Upper lobe of right lung (tissue), 1 donor: ENCODE measurements at regions not wholly inside any gene's neighbourhood (a gene's known extent, or its start where the extent isn't known, plus 50 kb on each side); places are given as distances from the start of the nearest gene placed in this dataset.

Experiments used
- ATAC-seq: fragments of 200-7000 bp; cut with Tn5 transposase; one replicate; pipeline ENCODE4 v1.9.1; 2020; ENCODE audit warnings: mild to moderate bottlenecking, moderate library complexity
- DNase-seq: peaks from one replicate; pipeline ENCODE4 v3.0.0-alpha.2; 2020
- H3K27ac ChIP-seq: fragments of 200-600 bp; one replicate; pipeline ENCODE4 v1.8.0; 2022
- H3K27me3 ChIP-seq: fragments of 200-600 bp; one replicate; pipeline ENCODE4 v1.8.0; 2022; ENCODE audit warnings: mild to moderate bottlenecking
- H3K36me3 ChIP-seq: fragments of 200-600 bp; one replicate; pipeline ENCODE4 v1.8.0; 2022
- H3K4me1 ChIP-seq: fragments of 200-600 bp; one replicate; pipeline ENCODE4 v1.8.0; 2022
- H3K4me3 ChIP-seq: fragments of 200-600 bp; one replicate; pipeline ENCODE4 v1.8.0; 2022; ENCODE audit warnings: mild to moderate bottlenecking
- H3K9me3 ChIP-seq: fragments of 200-600 bp; one replicate; pipeline ENCODE4 v1.8.0; 2022
- CTCF ChIP-seq: fragments of 200-600 bp; IDR thresholded peaks from one replicate; pipeline ENCODE4 v1.8.0; 2022; ENCODE audit warnings: antibody characterized with exemption
- intact Hi-C: fragments of 100-400 bp; cut with DNase I; formaldehyde crosslinking; loops from one replicate; pipeline ENCODE4 v1.11.0; 2022
- donor health status: DM: no; HTN: yes; CAD: no; lungs with severe emphysema.

GRCh38 chr4:117284736-117285135 is 199.4 kb upstream of the TRAM1L1 start:
- no peak overlapping the region for H3K27ac ChIP-seq
- H3K4me1 ChIP-seq, result no peaks in the 10 kb centered on the region
- no peak for DNase-seq
- ATAC-seq, result no peak
- intact Hi-C loops, result no loop called here
- H3K9me3 ChIP-seq, result no peaks in the 10 kb centered on the region
- no peaks in the 10 kb centered on the region for H3K27me3 ChIP-seq
- no peak overlapping the region for H3K4me3 ChIP-seq
- no peak for TF ChIP-seq CTCF
- no peaks in the 10 kb centered on the region for H3K36me3 ChIP-seq

DNA sequence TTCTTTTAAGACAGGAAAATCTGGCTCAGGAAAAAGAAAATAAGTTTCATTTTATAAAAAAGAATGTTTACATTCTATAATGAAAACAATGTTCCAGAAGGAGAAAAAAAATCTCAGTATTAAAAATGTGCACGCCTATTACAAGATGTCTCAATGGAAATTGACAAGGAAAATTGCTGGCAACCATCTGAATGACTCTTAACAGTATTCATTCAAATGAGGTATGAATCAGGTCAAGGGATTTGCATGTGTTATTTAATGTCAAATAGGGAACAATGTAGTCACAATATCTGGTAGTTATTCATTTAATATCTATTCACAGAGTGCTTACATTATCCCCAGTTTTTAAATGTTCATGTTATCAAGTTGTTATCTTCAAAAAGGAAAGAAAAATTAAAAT is 208.4 kb upstream of the TRAM1L1 start:
- H3K4me3 ChIP-seq, result no peak overlapping the region
- no peaks in the 10 kb centered on the region for H3K9me3 ChIP-seq
- no peaks in the 10 kb centered on the region for H3K27me3 ChIP-seq
- H3K36me3 ChIP-seq, result no peaks in the 10 kb centered on the region
- no peak for TF ChIP-seq CTCF
- H3K27ac ChIP-seq, result no peak overlapping the region
- no peaks in the 10 kb centered on the region for H3K4me1 ChIP-seq
- DNase-seq (no peak), ATAC-seq (no peak)
- intact Hi-C loops, result no loop called here

DNA sequence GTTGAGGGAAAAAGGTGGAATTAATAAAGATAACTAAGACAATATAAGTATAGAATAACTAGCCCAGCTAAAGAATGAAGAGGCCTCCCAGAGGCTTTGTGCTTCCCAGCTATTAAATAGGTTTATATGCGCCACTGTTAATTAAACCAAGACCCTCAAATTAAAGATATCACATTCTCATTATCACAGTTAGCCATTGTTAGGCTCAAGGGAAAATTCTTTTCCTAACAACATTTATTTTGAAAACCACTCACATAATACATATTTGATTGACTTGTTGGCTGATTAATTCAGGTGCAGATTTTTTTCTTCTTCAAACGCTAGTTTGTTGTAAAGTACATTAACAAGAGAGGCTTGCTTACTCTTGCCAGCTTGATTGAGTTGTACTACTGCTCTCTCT is 216.8 kb upstream of the TRAM1L1 start:
- Histone ChIP-seq H3K4me3 (no peak overlapping the region), H3K4me1 (no peaks in the 10 kb centered on the region), H3K27me3 (no peaks in the 10 kb centered on the region), H3K36me3 (no peaks in the 10 kb centered on the region), H3K27ac (no peak overlapping the region), H3K9me3 (no peaks in the 10 kb centered on the region)
- intact Hi-C loops, result no loop called here
- no peak for ATAC-seq
- DNase-seq, result no peak
- no peak for TF ChIP-seq CTCF

DNA sequence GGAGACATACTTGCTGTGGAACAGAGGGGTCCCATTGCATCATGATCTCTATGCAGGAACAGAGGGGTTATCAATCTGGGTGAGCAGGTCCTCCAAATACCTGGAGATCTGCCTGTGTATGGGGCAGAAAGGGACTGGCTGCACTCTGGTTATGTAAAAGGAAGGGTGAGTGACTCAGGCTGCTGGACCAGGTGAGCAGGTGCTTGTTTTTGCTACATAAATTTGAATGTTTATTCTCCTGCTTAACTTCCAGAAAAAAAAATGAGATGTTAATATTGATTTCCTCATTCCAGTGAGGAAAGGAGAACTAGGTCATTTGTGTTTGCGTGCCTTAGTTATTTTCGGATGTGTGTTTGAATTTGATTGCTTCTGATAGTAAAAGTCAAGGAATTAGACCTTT is 225.8 kb upstream of the TRAM1L1 start:
- Histone ChIP-seq H3K27me3 (no peaks in the 10 kb centered on the region), H3K36me3 (no peaks in the 10 kb centered on the region), H3K27ac (no peak overlapping the region), H3K4me1 (no peaks in the 10 kb centered on the region), H3K4me3 (no peak overlapping the region), H3K9me3 (no peaks in the 10 kb centered on the region)
- ATAC-seq (peak; percentile 42), DNase-seq (no peak)
- TF ChIP-seq CTCF, result no peak
- intact Hi-C loops, result no loop called here

GRCh38 chr4:117311989-117312388 is 226.6 kb upstream of the TRAM1L1 start:
- H3K36me3 ChIP-seq, result no peaks in the 10 kb centered on the region
- ATAC-seq (no peak), DNase-seq (no peak)
- intact Hi-C loops, result no loop called here
- no peaks in the 10 kb centered on the region for H3K4me1 ChIP-seq
- TF ChIP-seq CTCF, result no peak
- no peak overlapping the region for H3K27ac ChIP-seq
- no peaks in the 10 kb centered on the region for H3K9me3 ChIP-seq
- H3K27me3 ChIP-seq, result no peaks in the 10 kb centered on the region
- H3K4me3 ChIP-seq, result no peak overlapping the region

- intact Hi-C loops, result no loop called here
- Histone ChIP-seq H3K4me3 (no peak overlapping the region), H3K9me3 (no peaks in the 10 kb centered on the region), H3K27me3 (no peaks in the 10 kb centered on the region), H3K4me1 (no peaks in the 10 kb centered on the region), H3K36me3 (no peaks in the 10 kb centered on the region), H3K27ac (no peak overlapping the region)
- no peak for ATAC-seq
- DNase-seq, result no peak
- TF ChIP-seq CTCF, result no peak
Observed at GRCh38 chr4:117324851-117325491, 239.6 kb upstream of the TRAM1L1 start.
